Lower leg skin (tissue), 3 donors: ENCODE measurements at regions not wholly inside any gene's neighbourhood (a gene's known extent, or its start where the extent isn't known, plus 50 kb on each side); places are given as distances from the start of the nearest gene placed in this dataset.

Source experiments
- CTCF ChIP-seq, 3 donors: fragments of 450-650 bp; IDR thresholded peaks; one replicate each; pipeline ENCODE4 v1.5.1; 2016; ENCODE audit warnings: antibody characterized with exemption in 3 of 3, mild to moderate bottlenecking in 3 of 3, moderate library complexity in 2 of 3
- POLR2A ChIP-seq, 2 donors: fragments of 450-650 bp; IDR thresholded peaks; one replicate each; pipeline ENCODE4 v1.6.1; 2016 to 2017; ENCODE audit warnings: antibody characterized with exemption in 2 of 2, mild to moderate bottlenecking in 1 of 2, moderate library complexity in 1 of 2

DNA sequence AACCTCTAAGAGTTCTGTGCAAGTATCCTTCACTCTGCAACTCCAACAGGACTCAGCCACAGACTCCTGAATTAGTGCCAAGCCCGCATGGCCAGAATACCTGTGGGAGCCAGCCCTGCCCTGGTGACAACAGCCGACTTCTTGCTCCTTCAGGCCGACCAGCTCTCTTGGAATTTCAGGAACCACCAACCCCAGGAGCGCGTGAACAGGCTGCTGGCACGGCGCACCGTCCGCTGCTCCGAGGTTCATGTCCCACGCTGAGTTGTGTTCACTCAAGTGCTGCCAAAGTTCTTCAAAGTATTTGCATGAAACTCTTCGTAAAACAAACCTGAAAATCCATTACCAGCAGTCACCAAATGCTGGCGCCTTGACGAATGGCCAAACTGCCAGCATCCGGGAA is 232.8 kb downstream of the NR2F1-AS1 start:
- no peak for TF ChIP-seq POLR2A (IDR thresholded peaks at IDR 0.05)
- no peak for TF ChIP-seq CTCF (IDR thresholded peaks at IDR 0.05)
